OCI-LY1 (cell line): ENCODE measurements at regions not wholly inside any gene's neighbourhood (a gene's known extent, or its start where the extent isn't known, plus 50 kb on each side); places are given as distances from the start of the nearest gene placed in this dataset.

ENCODE experiments used
- H2AFZ ChIP-seq: fragments of 200-600 bp; sonication (generic), shearing (Covaris generic); 2 replicates; pipeline ENCODE4 v1.6.0; 2014; ENCODE audit warnings: antibody characterized with exemption, mild to moderate bottlenecking, low read length
- H3F3A ChIP-seq: fragments of 200-600 bp; sonication (generic), shearing (Covaris generic); 2 replicates; pipeline ENCODE4 v1.6.0; 2014; ENCODE audit warnings: mild to moderate bottlenecking, antibody characterized with exemption, low read length, moderate library complexity; ENCODE audit not compliant: insufficient read depth
- H3K27ac ChIP-seq: fragments of 200-600 bp; sonication (generic); 2 replicates; pipeline ENCODE4 v1.5.1; 2014; ENCODE audit warnings: low read length, mixed run types, mild to moderate bottlenecking, low read depth; ENCODE audit not compliant: poor library complexity, severe bottlenecking
- H3K27me3 ChIP-seq: fragments of 200-600 bp; sonication (generic); 2 replicates; pipeline ENCODE4 v1.6.0; 2014; ENCODE audit warnings: antibody characterized with exemption, mild to moderate bottlenecking, low read length, moderate library complexity; ENCODE audit not compliant: insufficient read depth
- H3K36me3 ChIP-seq: fragments of 200-600 bp; sonication (generic); 2 replicates; pipeline ENCODE4 v1.6.1; 2014; ENCODE audit warnings: mild to moderate bottlenecking, antibody characterized with exemption, low read length, moderate library complexity, mixed read lengths; ENCODE audit not compliant: insufficient read depth
- H3K4me1 ChIP-seq: fragments of 200-600 bp; sonication (generic); 2 replicates; pipeline ENCODE4 v1.5.1; 2014; ENCODE audit warnings: mild to moderate bottlenecking, low read length, moderate library complexity; ENCODE audit not compliant: insufficient read depth, severe bottlenecking
- H3K4me2 ChIP-seq: fragments of 200-600 bp; sonication (generic), shearing (Covaris generic); 2 replicates; pipeline ENCODE4 v1.6.1; 2014; ENCODE audit warnings: low read length
- H3K4me3 ChIP-seq: fragments of 200-600 bp; sonication (generic); 2 replicates; pipeline ENCODE4 v1.5.1; 2014; ENCODE audit warnings: low read length, low read depth, mild to moderate bottlenecking, mixed read lengths; ENCODE audit not compliant: poor library complexity, severe bottlenecking
- H3K79me2 ChIP-seq: fragments of 200-600 bp; shearing (Covaris generic); 2 replicates; pipeline ENCODE4 v1.6.1; 2016; ENCODE audit warnings: mixed run types, low read length, mixed read lengths; ENCODE audit not compliant: insufficient read depth
- H3K9ac ChIP-seq: fragments of 200-600 bp; sonication (generic), shearing (Covaris generic); 2 replicates; pipeline ENCODE4 v1.6.1; 2014; ENCODE audit warnings: mild to moderate bottlenecking, low read length, mixed read lengths
- H3K9me2 ChIP-seq: fragments of 200-600 bp; sonication (generic), shearing (Covaris generic); 2 replicates; pipeline ENCODE4 v1.6.1; 2014; ENCODE audit warnings: low read depth, mild to moderate bottlenecking, low read length, mixed read lengths
- H3K9me3 ChIP-seq: fragments of 200-600 bp; shearing (Covaris generic); 2 replicates; pipeline ENCODE4 v1.6.1; 2014; ENCODE audit warnings: low read length, mixed read lengths
- H4K20me1 ChIP-seq: fragments of 200-600 bp; sonication (generic), shearing (Covaris generic); 2 replicates; pipeline ENCODE4 v1.6.0; 2016; ENCODE audit warnings: mild to moderate bottlenecking, low read length; ENCODE audit not compliant: insufficient read depth
- CTCF ChIP-seq: fragments of 200-600 bp; sonication (generic), shearing (Covaris generic); IDR thresholded peaks from 2 replicates; pipeline ENCODE4 v1.5.1; 2017; ENCODE audit warnings: mild to moderate bottlenecking, antibody characterized with exemption, low read length, moderate library complexity, mixed read lengths
- EZH2 ChIP-seq: fragments of 200-600 bp; sonication (generic), shearing (Covaris generic); IDR thresholded peaks from 2 replicates; pipeline ENCODE4 v1.8.0; 2017; ENCODE audit warnings: borderline replicate concordance, mixed run types, mild to moderate bottlenecking, antibody characterized with exemption, low read length, moderate library complexity, mixed read lengths

- H3K79me2 ChIP-seq: no peaks in the 10 kb centered on the region
- H3K4me1 ChIP-seq: no peaks in the 10 kb centered on the region
- no peak overlapping the region for H3K4me3 ChIP-seq
- no peaks in the 10 kb centered on the region for H3K36me3 ChIP-seq
- no peaks in the 10 kb centered on the region for H3K9me3 ChIP-seq
- no peak overlapping the region for H3K4me2 ChIP-seq
- H3K27me3 ChIP-seq: no peaks in the 10 kb centered on the region
- H3K9me2 ChIP-seq: no peaks in the 10 kb centered on the region
- H3K9ac ChIP-seq: no peak overlapping the region
- H3F3A ChIP-seq: no peaks in the 10 kb centered on the region
- no peak overlapping the region for H2AFZ ChIP-seq
- no peak for TF ChIP-seq EZH2
- no peak for TF ChIP-seq CTCF
- H3K27ac ChIP-seq: no peak overlapping the region
- H4K20me1 ChIP-seq: no peaks in the 10 kb centered on the region
Measured at GRCh38 chr10:44016589-44017482, 368.1 kb downstream of the CXCL12 start.

GRCh38 chr10:44015702-44016500 lies 367.2 kb upstream of the ZNF32 start:
- no peak overlapping the region for H3K9ac ChIP-seq
- H3K9me3 ChIP-seq: no peaks in the 10 kb centered on the region
- H3K79me2 ChIP-seq: no peaks in the 10 kb centered on the region
- no peak overlapping the region for H3K4me2 ChIP-seq
- no peaks in the 10 kb centered on the region for H3K27me3 ChIP-seq
- no peaks in the 10 kb centered on the region for H3K36me3 ChIP-seq
- H3K4me1 ChIP-seq: no peaks in the 10 kb centered on the region
- no peak overlapping the region for H2AFZ ChIP-seq
- no peak overlapping the region for H3K27ac ChIP-seq
- no peaks in the 10 kb centered on the region for H3K9me2 ChIP-seq
- H3K4me3 ChIP-seq: no peak overlapping the region
- H4K20me1 ChIP-seq: no peaks in the 10 kb centered on the region
- H3F3A ChIP-seq: no peaks in the 10 kb centered on the region
- TF ChIP-seq CTCF (no peak), EZH2 (no peak)

- no peaks in the 10 kb centered on the region for H3K36me3 ChIP-seq
- H3K9me3 ChIP-seq: no peaks in the 10 kb centered on the region
- H3K27me3 ChIP-seq: no peaks in the 10 kb centered on the region
- no peaks in the 10 kb centered on the region for H3K4me1 ChIP-seq
- H2AFZ ChIP-seq: no peak overlapping the region
- H3K4me2 ChIP-seq: no peak overlapping the region
- H3K9ac ChIP-seq: no peak overlapping the region
- H3K27ac ChIP-seq: no peak overlapping the region
- H3K9me2 ChIP-seq: no peaks in the 10 kb centered on the region
- no peaks in the 10 kb centered on the region for H3K79me2 ChIP-seq
- H3K4me3 ChIP-seq: no peak overlapping the region
- no peaks in the 10 kb centered on the region for H3F3A ChIP-seq
- no peaks in the 10 kb centered on the region for H4K20me1 ChIP-seq
- TF ChIP-seq CTCF (no peak), EZH2 (no peak)
Measured at GRCh38 chr10:44014644-44015250, 366.1 kb upstream of the ZNF32 start.
